Lower leg skin (tissue), 3 donors: ENCODE measurements at regions not wholly inside any gene's neighbourhood (a gene's known extent, or its start where the extent isn't known, plus 50 kb on each side); places are given as distances from the start of the nearest gene placed in this dataset.

ENCODE experiments used
- CTCF ChIP-seq, 3 donors: fragments of 450-650 bp; IDR thresholded peaks; one replicate each; pipeline ENCODE4 v1.5.1; 2016; ENCODE audit warnings: antibody characterized with exemption in 3 of 3, mild to moderate bottlenecking in 3 of 3, moderate library complexity in 2 of 3
- POLR2A ChIP-seq, 2 donors: fragments of 450-650 bp; IDR thresholded peaks; one replicate each; pipeline ENCODE4 v1.6.1; 2016 to 2017; ENCODE audit warnings: antibody characterized with exemption in 2 of 2, mild to moderate bottlenecking in 1 of 2, moderate library complexity in 1 of 2

GRCh38 chr14:56524971-56525677, 54.5 kb upstream of the TMEM260 start:
- no peak for TF ChIP-seq POLR2A (IDR thresholded peaks at IDR 0.05)
- TF ChIP-seq CTCF (IDR thresholded peaks at IDR 0.05) = no peak
